SH-SY5Y (cell line): ENCODE measurements at regions not wholly inside any gene's neighbourhood (a gene's known extent, or its start where the extent isn't known, plus 50 kb on each side); places are given as distances from the start of the nearest gene placed in this dataset.

Experiments
- GATA2 ChIP-seq: IDR thresholded peaks from 2 replicates; pipeline ENCODE4 v1.6.1; 2011; ENCODE audit warnings: mild to moderate bottlenecking, low read depth, low read length
- GATA3 ChIP-seq: IDR thresholded peaks from 2 replicates; pipeline ENCODE4 v1.6.1; 2011; ENCODE audit warnings: low read depth, mild to moderate bottlenecking, low read length, moderate library complexity

DNA sequence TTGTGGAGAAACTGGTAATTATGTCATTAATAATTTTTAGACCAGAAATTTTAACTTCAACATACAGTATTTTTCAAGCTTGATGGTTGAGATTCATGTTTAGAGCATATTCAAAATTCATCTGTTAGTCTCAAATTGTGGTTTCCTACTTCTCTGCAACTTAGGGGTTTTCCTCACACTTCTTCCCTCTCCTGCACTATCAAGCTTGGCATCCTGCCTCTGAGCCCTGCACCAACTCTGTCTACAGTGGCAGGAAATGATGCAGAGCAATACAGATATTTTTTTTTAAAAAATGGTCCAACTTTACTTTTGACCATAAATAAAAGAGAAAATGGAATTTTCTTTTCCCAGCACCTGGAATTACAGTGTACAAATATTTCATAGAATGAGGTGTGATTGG is 247.3 kb downstream of the NUP35 start:
- TF ChIP-seq GATA2 (no peak), GATA3 (no peak)

DNA sequence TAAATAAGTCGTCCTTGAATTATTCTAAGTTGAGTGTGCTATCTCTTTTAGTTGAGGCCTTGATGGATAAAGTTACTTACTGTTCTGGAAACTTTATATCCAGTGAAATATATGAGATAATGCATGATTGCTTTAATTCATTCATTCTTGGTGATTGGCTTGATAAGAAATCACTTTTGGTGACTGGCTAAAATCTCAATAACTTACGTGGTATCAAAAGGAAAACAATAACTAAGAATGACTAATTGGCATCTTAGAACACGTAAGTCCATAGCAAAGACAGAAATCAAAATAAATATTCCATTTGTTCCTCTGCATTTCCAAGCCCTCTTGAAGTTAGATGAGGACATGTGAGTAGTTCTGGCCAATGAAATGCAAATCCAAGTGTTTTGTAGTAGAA is 251.6 kb downstream of the NUP35 start:
- TF ChIP-seq GATA2 (no peak), GATA3 (no peak)

DNA sequence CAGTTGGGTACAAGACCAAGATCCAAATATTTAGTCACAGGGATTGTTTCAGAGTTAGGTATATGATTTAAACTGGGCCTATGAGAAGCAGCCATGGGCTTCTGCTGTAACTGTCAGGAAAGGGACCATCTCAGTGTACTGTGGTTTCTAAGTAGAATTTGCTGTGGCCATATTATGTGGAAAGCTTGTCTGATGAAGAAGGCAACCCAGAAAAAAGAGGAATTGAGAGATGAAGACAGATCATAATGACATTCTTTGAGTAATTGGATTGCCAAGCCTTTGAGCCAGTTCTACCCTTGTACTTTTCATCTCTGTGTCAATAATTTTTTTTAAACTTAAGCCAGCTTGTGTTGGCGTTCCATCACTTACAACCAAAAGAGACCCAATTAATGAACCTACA is 259.6 kb downstream of the NUP35 start:
- TF ChIP-seq GATA3 (no peak), GATA2 (no peak)

DNA sequence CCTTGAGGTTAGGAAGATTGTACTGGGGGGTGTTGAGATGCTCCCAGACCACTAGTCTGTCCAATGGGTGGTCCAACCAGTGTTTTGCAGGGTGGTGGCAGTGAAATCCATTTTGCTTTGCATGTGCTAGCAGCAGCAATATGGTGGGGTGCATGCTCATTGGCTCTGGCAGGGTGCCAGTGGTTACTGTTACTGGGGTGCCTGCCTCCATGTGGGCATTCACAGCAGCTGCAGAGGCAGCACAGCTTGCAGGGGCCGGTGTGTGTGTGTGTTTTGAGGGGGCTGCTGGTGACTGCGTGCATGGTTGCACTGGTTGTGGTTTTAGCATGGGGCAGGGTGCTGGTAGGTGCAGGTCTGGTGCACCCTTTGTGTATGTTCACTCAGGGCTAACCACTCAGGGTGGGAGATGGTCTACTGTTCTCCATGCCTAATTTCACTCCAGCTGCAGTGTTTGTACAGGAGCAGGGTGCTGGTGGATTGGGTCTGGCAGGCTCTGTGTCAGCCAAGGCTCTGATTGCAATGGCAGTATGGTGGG is 265.4 kb downstream of the NUP35 start:
- TF ChIP-seq GATA2 (no peak), GATA3 (no peak)

DNA sequence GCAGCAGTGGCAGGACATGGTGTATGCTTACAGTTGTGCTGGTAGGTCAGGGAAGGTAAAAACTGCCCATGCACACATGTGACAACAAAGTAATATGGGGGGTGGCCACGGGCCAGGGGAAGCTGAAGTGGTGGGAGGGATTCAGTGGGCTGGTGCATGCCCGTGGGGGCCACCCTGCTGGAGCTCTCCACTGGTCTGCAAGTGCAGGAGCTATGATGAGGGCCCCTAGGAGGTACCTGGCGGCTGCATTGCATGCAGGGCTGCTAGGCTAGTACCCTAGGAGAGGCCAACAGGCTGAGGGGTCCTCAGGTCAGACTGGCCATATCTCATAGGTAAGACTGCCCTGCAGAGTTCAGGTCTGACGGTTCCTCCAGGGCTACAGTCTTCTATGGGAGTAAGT is 265.9 kb downstream of the NUP35 start:
- TF ChIP-seq GATA2 (no peak), GATA3 (no peak)

DNA sequence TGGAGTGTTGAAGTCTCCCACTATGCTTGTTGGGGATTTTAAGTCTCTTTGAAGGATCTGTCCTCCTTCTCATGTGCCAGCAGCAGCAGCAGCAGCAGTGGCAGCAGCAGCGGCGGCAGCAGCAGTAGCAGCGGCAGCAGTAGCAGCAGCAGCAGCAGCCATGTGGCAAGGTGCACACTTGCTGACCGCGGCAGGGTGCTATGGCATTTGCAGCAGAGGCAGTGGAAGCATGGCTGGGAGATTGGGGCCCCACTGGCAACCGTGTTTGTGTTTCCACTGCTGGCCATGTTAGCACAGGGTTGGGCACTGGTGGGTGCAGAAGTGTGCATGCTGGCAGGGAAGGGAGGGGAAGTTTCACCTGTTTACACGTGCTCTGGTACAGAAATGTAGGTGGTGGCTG is 280.1 kb downstream of the NUP35 start:
- TF ChIP-seq GATA3 = no peak
- no peak for TF ChIP-seq GATA2

DNA sequence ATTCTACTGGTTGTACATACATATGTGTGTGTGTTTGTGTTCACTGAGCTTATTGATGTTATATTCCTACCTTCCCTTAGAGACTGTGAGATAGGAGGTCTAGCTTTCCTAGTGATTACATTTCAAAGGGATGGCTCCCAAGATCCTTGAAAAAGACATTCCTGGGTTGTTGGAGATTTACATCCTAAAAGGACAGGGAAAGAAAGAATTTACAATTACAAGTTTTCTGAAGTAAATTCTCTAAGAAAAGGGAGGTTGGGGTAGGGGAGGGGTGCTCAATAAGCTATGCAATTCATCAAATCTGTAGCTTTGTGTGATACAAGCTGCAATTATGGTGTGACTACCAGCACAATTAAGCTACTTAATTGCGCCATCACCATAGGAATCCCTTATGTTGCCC is 284.3 kb downstream of the NUP35 start:
- TF ChIP-seq GATA3 (no peak), GATA2 (no peak)

DNA sequence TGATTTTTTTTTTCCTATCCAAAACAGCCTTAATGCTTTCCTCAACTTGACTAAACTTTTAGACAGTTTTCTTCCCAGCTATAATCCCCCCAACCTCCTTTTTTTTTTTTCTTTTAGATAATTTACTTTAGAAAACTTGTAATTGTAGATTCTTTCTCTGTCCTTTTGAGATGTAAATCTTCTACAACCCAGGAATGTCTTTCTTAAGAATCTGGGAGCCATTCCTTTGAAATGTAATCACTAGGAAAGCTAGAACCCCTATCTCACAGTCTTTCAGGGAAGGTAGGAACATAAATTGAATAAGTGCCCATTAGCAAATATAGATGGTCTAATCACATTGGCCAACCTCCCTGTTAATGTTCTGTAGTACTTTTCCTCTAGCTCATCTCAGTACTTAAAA is 285.4 kb downstream of the NUP35 start:
- no peak for TF ChIP-seq GATA3
- TF ChIP-seq GATA2 = no peak

DNA sequence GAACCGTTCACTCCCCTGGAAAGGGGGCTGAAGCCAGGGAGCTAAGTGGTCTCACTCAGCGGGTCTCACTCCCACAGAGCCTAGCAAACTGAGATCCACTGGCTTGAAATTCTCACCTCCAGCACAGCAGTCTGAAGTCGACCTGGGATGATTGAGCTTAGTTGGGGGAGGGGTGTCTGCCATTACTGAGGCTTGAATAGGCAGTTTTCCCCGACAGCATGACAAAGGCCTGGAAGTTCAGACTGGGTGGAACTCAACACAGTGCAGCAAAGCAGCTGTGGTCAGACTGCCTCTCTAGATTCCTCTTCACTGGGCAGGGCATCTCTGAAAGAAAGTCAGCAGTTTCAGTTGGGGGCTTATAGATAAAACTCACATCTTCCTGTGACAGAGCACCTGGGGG is 292.5 kb downstream of the NUP35 start:
- no peak for TF ChIP-seq GATA2
- TF ChIP-seq GATA3 = no peak

DNA sequence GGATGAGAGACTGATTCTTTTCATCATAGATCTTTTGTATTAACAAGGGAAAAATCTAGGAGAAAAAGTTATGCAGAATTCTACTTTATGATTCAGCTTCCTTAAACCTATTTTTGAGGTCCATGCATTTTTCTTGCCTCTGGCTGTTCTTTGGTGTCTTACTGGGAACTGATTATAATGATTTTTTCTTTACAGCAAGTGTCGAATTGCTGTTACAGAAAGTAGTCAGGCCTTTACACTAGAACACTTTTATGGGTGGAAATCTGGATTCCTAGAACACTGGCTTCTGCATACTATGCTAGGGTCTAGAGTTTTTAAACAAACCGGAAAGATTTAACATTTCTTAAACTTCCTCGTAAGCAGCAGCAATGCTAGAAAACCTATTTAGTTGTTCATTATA is 302.6 kb downstream of the NUP35 start:
- TF ChIP-seq GATA3 (no peak), GATA2 (no peak)

DNA sequence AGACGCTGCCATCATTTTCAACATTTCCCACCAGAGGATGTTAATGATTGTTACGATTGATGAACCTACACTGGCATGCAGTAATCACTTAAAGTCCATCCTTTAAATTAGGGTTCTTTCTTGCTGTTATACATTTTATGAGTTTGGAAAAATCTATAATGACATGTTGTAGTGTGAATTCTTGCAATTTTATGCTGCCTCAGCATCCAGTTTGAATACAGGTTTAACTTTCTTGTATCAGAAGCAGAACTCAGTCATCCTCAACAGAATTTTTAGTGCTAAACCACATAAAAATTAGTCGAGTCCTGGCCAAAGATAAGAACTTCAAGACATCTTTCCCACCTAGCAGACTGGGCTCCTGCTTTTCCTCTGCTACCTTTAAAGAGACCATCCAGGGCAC is 303.3 kb downstream of the NUP35 start:
- no peak for TF ChIP-seq GATA2
- no peak for TF ChIP-seq GATA3

DNA sequence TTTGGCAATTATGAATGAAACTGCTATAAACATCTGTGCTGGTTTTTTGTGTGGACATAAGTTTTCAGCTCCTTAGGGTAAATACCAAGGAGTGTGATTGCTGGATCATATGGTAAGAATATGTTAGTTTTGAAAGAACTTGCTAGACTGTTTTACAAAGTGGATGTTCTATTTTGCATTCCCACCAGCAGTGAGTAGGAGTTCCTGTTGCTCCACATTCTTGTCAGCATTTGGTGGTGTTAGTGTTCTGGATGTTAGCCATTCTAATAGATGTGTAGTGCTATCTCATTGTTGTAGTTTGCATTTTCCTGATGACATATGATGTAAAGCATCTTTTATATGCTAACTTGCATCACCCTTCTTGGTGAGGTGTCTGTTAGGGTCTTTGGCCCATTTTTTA is 304.6 kb downstream of the NUP35 start:
- TF ChIP-seq GATA3 (no peak), GATA2 (no peak)

DNA sequence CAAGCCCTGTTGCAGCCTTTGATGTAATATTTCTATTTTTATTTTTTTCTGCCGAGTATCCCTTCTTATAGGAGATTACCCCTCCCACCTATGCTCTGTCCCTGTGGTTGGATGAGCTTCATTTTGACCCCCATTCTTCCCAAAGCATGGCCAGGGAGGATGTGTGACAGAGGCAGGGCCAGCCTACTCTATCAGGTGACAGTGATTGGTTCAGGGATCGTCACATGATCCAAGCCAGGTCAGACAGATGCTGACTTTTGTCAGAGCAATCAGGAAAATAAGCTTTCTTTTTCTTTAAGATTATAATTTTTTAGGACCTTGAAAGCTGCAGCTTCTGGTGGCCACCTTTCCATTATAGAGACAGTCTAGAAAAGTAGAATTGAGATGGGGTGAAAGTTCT is 314.3 kb downstream of the NUP35 start:
- TF ChIP-seq GATA3 (no peak), GATA2 (no peak)

DNA sequence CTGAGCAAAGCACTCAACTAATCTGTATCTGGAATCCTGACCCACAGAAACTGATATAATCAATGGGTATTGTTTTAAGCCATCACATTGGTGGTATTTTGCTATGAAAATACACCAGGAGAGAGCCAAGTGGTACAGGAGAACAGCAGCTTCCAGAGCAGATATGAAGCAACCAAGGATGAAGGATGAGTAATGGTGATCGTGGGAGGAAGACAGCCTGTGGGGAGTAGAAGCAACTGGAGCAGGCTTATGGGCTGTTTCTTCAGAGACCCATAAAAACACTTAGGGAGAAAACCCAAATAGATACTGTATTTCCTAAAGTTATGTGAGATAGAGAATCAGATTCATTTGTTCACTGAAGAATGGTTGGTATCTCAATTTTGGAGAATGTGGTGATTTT is 330.8 kb downstream of the NUP35 start:
- TF ChIP-seq GATA3 (no peak), GATA2 (no peak)

DNA sequence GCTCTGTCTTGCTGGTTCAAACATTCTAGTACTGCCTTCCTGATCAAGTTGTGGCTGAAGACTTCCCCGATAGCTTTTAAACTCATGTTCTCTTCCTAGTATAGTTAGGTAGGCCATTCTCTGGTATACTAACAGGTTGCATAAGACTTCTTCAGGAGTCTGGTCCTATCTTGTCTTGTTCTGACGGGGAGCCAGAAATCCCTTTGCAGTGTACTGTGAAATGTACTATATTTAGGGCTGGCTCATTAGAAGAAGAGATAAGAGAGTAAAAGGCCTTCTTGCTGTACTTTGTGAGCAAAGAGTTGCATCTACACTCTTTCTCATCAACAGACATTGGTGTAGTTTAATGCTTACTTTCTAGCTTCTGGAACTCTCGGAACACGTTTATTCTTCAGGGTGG is 331.9 kb downstream of the NUP35 start:
- TF ChIP-seq GATA3 = no peak
- no peak for TF ChIP-seq GATA2

DNA sequence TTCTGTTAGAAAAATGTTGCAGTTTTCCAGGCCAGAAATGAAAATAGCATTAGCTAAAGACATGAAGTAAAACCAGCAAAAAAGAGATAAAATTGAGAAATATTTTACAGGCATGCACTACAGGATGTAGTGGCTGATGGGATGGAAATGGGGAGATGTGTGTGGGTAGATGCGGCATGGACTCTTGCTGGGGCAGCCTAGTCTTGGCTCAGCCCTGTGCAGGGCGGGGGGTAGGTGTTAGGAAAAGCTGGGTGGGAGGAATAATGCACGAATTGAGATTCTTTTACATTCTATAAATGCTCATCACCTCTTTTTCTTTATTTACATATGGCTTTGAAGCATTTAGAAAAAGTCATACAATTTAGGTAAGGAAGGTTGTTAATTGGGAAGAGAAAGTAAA is 334.2 kb downstream of the NUP35 start:
- TF ChIP-seq GATA2 (no peak), GATA3 (no peak)
